Uterus (tissue), 2 donors: ENCODE measurements at regions not wholly inside any gene's neighbourhood (a gene's known extent, or its start where the extent isn't known, plus 50 kb on each side); places are given as distances from the start of the nearest gene placed in this dataset.

Experiments used
- POLR2A ChIP-seq, 2 donors: fragments of 450-650 bp; IDR thresholded peaks; one replicate each; pipeline ENCODE4 v1.6.1; 2016; ENCODE audit warnings: antibody characterized with exemption in 2 of 2, mild to moderate bottlenecking in 1 of 2, moderate library complexity in 1 of 2
- TF ChIP-seq, protein P1 (sequence below), 4 experiments: fragments of 200-600 bp in 2 of 4; fragments of 450-650 bp in 2 of 4; sonication (generic) in 2 of 4; IDR thresholded peaks; one replicate each; pipeline ENCODE4 v1.5.1; 2016 to 2019; ENCODE audit warnings: antibody characterized with exemption in 4 of 4, mild to moderate bottlenecking in 2 of 4, moderate library complexity in 1 of 4

DNA sequence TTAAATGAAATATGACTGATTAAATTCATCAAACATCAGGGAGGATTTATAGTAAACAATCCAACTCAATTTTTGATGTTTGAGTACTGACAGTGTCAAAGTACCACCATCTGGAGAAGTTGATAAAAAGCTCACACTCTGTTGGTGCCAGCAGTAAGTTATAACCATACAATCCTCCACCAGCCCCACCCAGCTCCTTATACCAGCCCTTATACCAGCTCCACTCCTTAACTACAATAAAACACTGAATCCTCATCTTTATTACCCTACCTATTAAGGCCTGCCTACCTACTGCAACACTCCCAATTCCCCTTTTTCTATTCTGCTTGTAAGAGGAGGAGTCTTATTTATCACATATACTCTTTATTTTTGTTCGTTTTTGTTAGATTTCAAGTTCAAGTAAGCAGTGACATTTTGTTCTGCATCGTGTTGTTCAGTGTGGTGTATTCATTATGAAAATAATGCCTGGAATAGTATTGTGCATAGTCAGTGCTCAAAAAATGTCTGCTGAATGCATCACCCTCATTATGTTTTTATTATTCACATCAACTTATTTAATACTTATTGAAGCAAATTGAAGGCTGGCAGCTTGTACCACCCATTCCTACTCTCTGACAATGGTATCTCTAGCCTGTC lies 954.7 kb upstream of the ADGRB3 start:
- TF ChIP-seq, protein P1, sequence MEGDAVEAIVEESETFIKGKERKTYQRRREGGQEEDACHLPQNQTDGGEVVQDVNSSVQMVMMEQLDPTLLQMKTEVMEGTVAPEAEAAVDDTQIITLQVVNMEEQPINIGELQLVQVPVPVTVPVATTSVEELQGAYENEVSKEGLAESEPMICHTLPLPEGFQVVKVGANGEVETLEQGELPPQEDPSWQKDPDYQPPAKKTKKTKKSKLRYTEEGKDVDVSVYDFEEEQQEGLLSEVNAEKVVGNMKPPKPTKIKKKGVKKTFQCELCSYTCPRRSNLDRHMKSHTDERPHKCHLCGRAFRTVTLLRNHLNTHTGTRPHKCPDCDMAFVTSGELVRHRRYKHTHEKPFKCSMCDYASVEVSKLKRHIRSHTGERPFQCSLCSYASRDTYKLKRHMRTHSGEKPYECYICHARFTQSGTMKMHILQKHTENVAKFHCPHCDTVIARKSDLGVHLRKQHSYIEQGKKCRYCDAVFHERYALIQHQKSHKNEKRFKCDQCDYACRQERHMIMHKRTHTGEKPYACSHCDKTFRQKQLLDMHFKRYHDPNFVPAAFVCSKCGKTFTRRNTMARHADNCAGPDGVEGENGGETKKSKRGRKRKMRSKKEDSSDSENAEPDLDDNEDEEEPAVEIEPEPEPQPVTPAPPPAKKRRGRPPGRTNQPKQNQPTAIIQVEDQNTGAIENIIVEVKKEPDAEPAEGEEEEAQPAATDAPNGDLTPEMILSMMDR (IDR thresholded peaks at IDR 0.05), result no peak
- TF ChIP-seq POLR2A (IDR thresholded peaks at IDR 0.05), result no peak
